Ovary (tissue), 7 donors: ENCODE measurements at regions not wholly inside any gene's neighbourhood (a gene's known extent, or its start where the extent isn't known, plus 50 kb on each side); places are given as distances from the start of the nearest gene placed in this dataset.
"Not testable (repeated sequence)": the region's sequence is repeated elsewhere in the genome, so short reads cannot be mapped to it uniquely, and the experiment has no call there.

Experiments used
- DNase-seq, 5 donors: peaks; one replicate each; pipeline ENCODE4 v3.0.0-alpha.2; 2019 to 2020
- H3K27ac ChIP-seq, 2 donors: fragments of 200-600 bp; one replicate each; pipeline versions ENCODE4 v1.5.1 to v1.8.0; 2019 to 2022
- H3K27me3 ChIP-seq: fragments of 200-600 bp; one replicate; pipeline ENCODE4 v1.8.0; 2022
- H3K36me3 ChIP-seq: fragments of 200-600 bp; sonication (generic); one replicate; pipeline ENCODE4 v1.5.1; 2019
- H3K4me1 ChIP-seq: one replicate; pipeline ENCODE4 v1.8.1; 2013; ENCODE audit warnings: mild to moderate bottlenecking, moderate library complexity; ENCODE audit not compliant: insufficient read depth
- H3K4me3 ChIP-seq: fragments of 200-600 bp; sonication (generic); one replicate; pipeline ENCODE4 v1.5.1; 2017
- H3K9me3 ChIP-seq, 2 donors: fragments of 200-600 bp in 1 of 2; sonication (generic) in 1 of 2; one replicate each; pipeline versions ENCODE4 v1.5.1 to v1.8.1; 2013 to 2019; ENCODE audit warnings: mild to moderate bottlenecking in 1 of 2, moderate library complexity in 1 of 2
- EP300 ChIP-seq: sonication (generic); formaldehyde crosslinking; IDR thresholded peaks from one replicate; pipeline ENCODE4 v1.6.1; 2017; ENCODE audit warnings: antibody characterized with exemption
- POLR2A ChIP-seq: fragments of 450-650 bp; IDR thresholded peaks from one replicate; pipeline ENCODE4 v1.6.1; 2017; ENCODE audit warnings: antibody characterized with exemption, mild to moderate bottlenecking, moderate library complexity
- WGBS, 3 donors: extraction: QIAGEN DNeasy Blood & Tissue Kit in 1 of 3; methylation state at CpG; one replicate each; pipeline versions ENCODE4 v1.1.5 to v1.1.7; 2013 to 2017; 5-methylcytosine and 5-hydroxymethylcytosine counted together
- intact Hi-C, 4 donors: fragments of 100-400 bp; cut with DNase I; formaldehyde crosslinking; loops; one replicate each; pipeline versions ENCODE4 v1.11.0 to v1.15.1; 2022 to 2023
- TF ChIP-seq, protein P1 (sequence below), 3 donors: fragments of 450-650 bp in 2 of 3; fragments of 200-600 bp in 1 of 3; IDR thresholded peaks; one replicate each; pipeline versions ENCODE4 v1.5.1 to v1.8.0; 2016 to 2022; ENCODE audit warnings: antibody characterized with exemption in 3 of 3, mild to moderate bottlenecking in 1 of 3
- donor health status: DM: no; HTN: no; CAD: no; lungs with moderate emphysema.
- donor health status: DM: no; HTN: no; CAD: no.
- donor health status: Bipolar disorder and iron deficiency.
- donor health status: DM: no; HTN: no; CAD: no.
- donor health status: DM: yes; HTN: yes; CAD: no.

GRCh38 chr13:44865722-44866410 is 123.4 kb downstream of the NUFIP1 start:
- WGBS, 3 donors: 61 to 68% (median 66%) methylated on average over 10 of the region's 10 CpGs

DNA sequence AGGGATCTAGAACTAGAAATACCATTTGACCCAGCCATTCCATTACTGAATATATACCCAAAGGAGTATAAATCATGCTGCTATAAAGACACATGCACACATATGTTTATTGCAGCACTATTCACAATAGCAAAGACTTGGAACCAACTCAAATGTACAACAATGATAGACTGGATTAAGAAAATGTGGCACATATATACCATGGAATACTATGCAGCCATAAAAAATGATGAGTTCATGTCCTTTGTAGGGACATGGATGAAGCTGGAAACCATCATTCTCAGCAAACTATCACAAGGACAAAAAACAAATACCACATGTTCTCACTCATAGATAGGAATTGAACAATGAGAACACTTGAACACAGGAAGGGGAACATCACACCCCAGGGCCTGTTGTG is 125.6 kb downstream of the NUFIP1 start:
- H3K27me3 ChIP-seq, H3K4me3 ChIP-seq, H3K9me3 ChIP-seq, DNase-seq, intact Hi-C loops, H3K27ac ChIP-seq, H3K4me1 ChIP-seq, H3K36me3 ChIP-seq: not testable (repeated sequence)

More at GRCh38 chr13:44865722-44866410, 123.4 kb downstream of the NUFIP1 start:
- Histone ChIP-seq H3K27me3 (no peaks in the 10 kb centered on the region), H3K9me3 (no peaks in the 10 kb centered on the region), H3K4me3 (no peak overlapping the region), H3K27ac (no peak overlapping the region), H3K4me1 (no peaks in the 10 kb centered on the region), H3K36me3 (no peaks in the 10 kb centered on the region)
- TF ChIP-seq EP300 (no peak), POLR2A (no peak)
- TF ChIP-seq, protein P1, sequence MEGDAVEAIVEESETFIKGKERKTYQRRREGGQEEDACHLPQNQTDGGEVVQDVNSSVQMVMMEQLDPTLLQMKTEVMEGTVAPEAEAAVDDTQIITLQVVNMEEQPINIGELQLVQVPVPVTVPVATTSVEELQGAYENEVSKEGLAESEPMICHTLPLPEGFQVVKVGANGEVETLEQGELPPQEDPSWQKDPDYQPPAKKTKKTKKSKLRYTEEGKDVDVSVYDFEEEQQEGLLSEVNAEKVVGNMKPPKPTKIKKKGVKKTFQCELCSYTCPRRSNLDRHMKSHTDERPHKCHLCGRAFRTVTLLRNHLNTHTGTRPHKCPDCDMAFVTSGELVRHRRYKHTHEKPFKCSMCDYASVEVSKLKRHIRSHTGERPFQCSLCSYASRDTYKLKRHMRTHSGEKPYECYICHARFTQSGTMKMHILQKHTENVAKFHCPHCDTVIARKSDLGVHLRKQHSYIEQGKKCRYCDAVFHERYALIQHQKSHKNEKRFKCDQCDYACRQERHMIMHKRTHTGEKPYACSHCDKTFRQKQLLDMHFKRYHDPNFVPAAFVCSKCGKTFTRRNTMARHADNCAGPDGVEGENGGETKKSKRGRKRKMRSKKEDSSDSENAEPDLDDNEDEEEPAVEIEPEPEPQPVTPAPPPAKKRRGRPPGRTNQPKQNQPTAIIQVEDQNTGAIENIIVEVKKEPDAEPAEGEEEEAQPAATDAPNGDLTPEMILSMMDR (IDR thresholded peaks at IDR 0.05): no peak
- DNase-seq: peak in 1 of 5 donors; percentile 17
- intact Hi-C loops: no loop called here

- 60 to 78% (median 63%) methylated on average over 2 of the region's 2 CpGs for WGBS, 3 donors
These were observed 128.8 kb downstream of the NUFIP1 start for GRCh38 chr13:44860454-44860853.

GRCh38 chr13:44857736-44858135 is 131.5 kb downstream of the NUFIP1 start:
- Histone ChIP-seq H3K27ac (no peak overlapping the region), H3K4me1 (no peaks in the 10 kb centered on the region), H3K4me3 (no peak overlapping the region), H3K27me3 (no peaks in the 10 kb centered on the region), H3K36me3 (no peaks in the 10 kb centered on the region), H3K9me3 (no peaks in the 10 kb centered on the region)
- intact Hi-C loops: no loop called here
- TF ChIP-seq EP300: no peak
- no peak for TF ChIP-seq POLR2A
- TF ChIP-seq, protein P1 (IDR thresholded peaks at IDR 0.05): no peak
- 85 to 88% (median 87%) methylated on average over 8 of the region's 8 CpGs for WGBS, 3 donors
- DNase-seq: no peak

More at GRCh38 chr13:44860454-44860853, 128.8 kb downstream of the NUFIP1 start:
- Histone ChIP-seq H3K4me1 (no peaks in the 10 kb centered on the region), H3K36me3 (no peaks in the 10 kb centered on the region), H3K9me3 (no peaks in the 10 kb centered on the region), H3K27ac (no peak overlapping the region), H3K27me3 (no peaks in the 10 kb centered on the region), H3K4me3 (no peak overlapping the region)
- TF ChIP-seq, protein P1 (IDR thresholded peaks at IDR 0.05): no peak
- no peak for TF ChIP-seq EP300
- TF ChIP-seq POLR2A: no peak
- intact Hi-C loops: no loop called here
- DNase-seq: no peak

GRCh38 chr13:44857061-44857460 is 132.2 kb downstream of the NUFIP1 start:
- WGBS, 3 donors: 89 to 93% (median 90%) methylated on average over 4 of the region's 4 CpGs
- no peaks in the 10 kb centered on the region for H3K9me3 ChIP-seq

More at GRCh38 chr13:44857061-44857460, 132.2 kb downstream of the NUFIP1 start:
- no peak for DNase-seq
- Histone ChIP-seq H3K4me1 (no peaks in the 10 kb centered on the region), H3K27ac (no peak overlapping the region), H3K27me3 (no peaks in the 10 kb centered on the region), H3K4me3 (no peak overlapping the region), H3K36me3 (no peaks in the 10 kb centered on the region)
- intact Hi-C loops: no loop called here
- TF ChIP-seq EP300 (no peak), POLR2A (no peak)
- TF ChIP-seq, protein P1 (IDR thresholded peaks at IDR 0.05): no peak
